H9 (cell line): ENCODE measurements at regions not wholly inside any gene's neighbourhood (a gene's known extent, or its start where the extent isn't known, plus 50 kb on each side); places are given as distances from the start of the nearest gene placed in this dataset.

Experiments used
- DNase-seq: peaks from one replicate; pipeline ENCODE4 v3.0.0-alpha.2; 2017
- H2AFZ ChIP-seq: one replicate; pipeline ENCODE4 v1.6.1; 2013; ENCODE audit warnings: mild to moderate bottlenecking, low read length, control low read depth, moderate library complexity
- H2AK5ac ChIP-seq: 2 replicates; pipeline ENCODE4 v1.6.1; 2013; ENCODE audit warnings: low read length, control low read depth, mixed read lengths; ENCODE audit not compliant: insufficient read length
- H2BK120ac ChIP-seq: one replicate; pipeline ENCODE4 v1.6.1; 2013; ENCODE audit warnings: low read depth, mild to moderate bottlenecking, low read length, control low read depth, inconsistent platforms; ENCODE audit not compliant: poor library complexity, severe bottlenecking
- H2BK12ac ChIP-seq: 2 replicates; pipeline ENCODE4 v1.6.1; 2013; ENCODE audit warnings: low read length, control low read depth, mixed read lengths, low read depth; ENCODE audit not compliant: insufficient read length
- H2BK15ac ChIP-seq: 2 replicates; pipeline ENCODE4 v1.6.1; 2013; ENCODE audit warnings: low read depth, low read length, control low read depth
- H2BK20ac ChIP-seq: one replicate; pipeline ENCODE4 v1.6.1; 2013; ENCODE audit warnings: low read depth, mild to moderate bottlenecking, low read length, control low read depth, inconsistent platforms; ENCODE audit not compliant: poor library complexity, severe bottlenecking
- H2BK5ac ChIP-seq: 2 replicates; pipeline ENCODE4 v1.6.1; 2013; ENCODE audit warnings: low read length, control low read depth, mixed read lengths; ENCODE audit not compliant: insufficient read length
- H3K14ac ChIP-seq: 2 replicates; pipeline ENCODE4 v1.6.1; 2013; ENCODE audit warnings: low read length, control low read depth; ENCODE audit not compliant: insufficient read depth
- H3K18ac ChIP-seq: 2 replicates; pipeline ENCODE4 v1.6.1; 2013; ENCODE audit warnings: low read depth, mild to moderate bottlenecking, mixed read lengths, low read length, control low read depth; ENCODE audit not compliant: insufficient read length
- H3K23ac ChIP-seq: 2 replicates; pipeline ENCODE4 v1.6.1; 2013; ENCODE audit warnings: low read length, control low read depth, mixed read lengths, low read depth; ENCODE audit not compliant: insufficient read length
- H3K23me2 ChIP-seq: 2 replicates; pipeline ENCODE4 v1.6.1; 2013; ENCODE audit warnings: low read depth, mild to moderate bottlenecking, mixed read lengths, low read length, control low read depth; ENCODE audit not compliant: insufficient read length, poor library complexity, severe bottlenecking
- H3K27ac ChIP-seq: 2 replicates; pipeline ENCODE4 v1.5.1; 2013; ENCODE audit warnings: low read length, control low read depth, mixed read lengths, low read depth; ENCODE audit not compliant: insufficient read length
- H3K27me3 ChIP-seq: 2 replicates; pipeline ENCODE4 v1.6.1; 2013; ENCODE audit warnings: low read length, control low read depth, inconsistent platforms; ENCODE audit not compliant: insufficient read depth
- H3K4ac ChIP-seq: 2 replicates; pipeline ENCODE4 v1.6.1; 2013; ENCODE audit warnings: low read depth, mild to moderate bottlenecking, control low read depth, inconsistent platforms, low read length, moderate library complexity
- H3K4me1 ChIP-seq: 2 replicates; pipeline ENCODE4 v1.6.1; 2013; ENCODE audit warnings: low read length, control low read depth, inconsistent platforms; ENCODE audit not compliant: insufficient read depth
- H3K4me2 ChIP-seq: 2 replicates; pipeline ENCODE4 v1.6.1; 2013; ENCODE audit warnings: low read length, control low read depth, mixed read lengths; ENCODE audit not compliant: insufficient read length, insufficient read depth
- H3K56ac ChIP-seq: 2 replicates; pipeline ENCODE4 v1.6.1; 2013; ENCODE audit warnings: low read depth, mild to moderate bottlenecking, mixed read lengths, low read length, control low read depth; ENCODE audit not compliant: insufficient read length
- H3K79me1 ChIP-seq: 2 replicates; pipeline ENCODE4 v1.6.1; 2013; ENCODE audit warnings: low read depth, mild to moderate bottlenecking, moderate library complexity, low read length, control low read depth, inconsistent platforms; ENCODE audit not compliant: insufficient read depth, poor library complexity, severe bottlenecking
- H3K79me2 ChIP-seq: 2 replicates; pipeline ENCODE4 v1.6.1; 2013; ENCODE audit warnings: low read length, control low read depth, inconsistent platforms; ENCODE audit not compliant: insufficient read depth
- H3K9ac ChIP-seq: 2 replicates; pipeline ENCODE4 v1.6.1; 2013; ENCODE audit warnings: low read length, control low read depth, mixed read lengths; ENCODE audit not compliant: insufficient read length; ENCODE audit errors: extremely low read depth
- H3K9me3 ChIP-seq: one replicate; pipeline ENCODE4 v1.6.1; 2013; ENCODE audit warnings: low read depth, low read length, inconsistent platforms; ENCODE audit not compliant: control insufficient read depth
- H3T11ph ChIP-seq: one replicate; pipeline ENCODE4 v1.6.1; 2013; ENCODE audit warnings: mild to moderate bottlenecking, low read length, control low read depth, inconsistent platforms
- H4K20me1 ChIP-seq: one replicate; pipeline ENCODE4 v1.6.1; 2013; ENCODE audit not compliant: control insufficient read depth, insufficient read length, insufficient read depth
- H4K5ac ChIP-seq: 2 replicates; pipeline ENCODE4 v1.6.1; 2013; ENCODE audit warnings: low read depth, mild to moderate bottlenecking, mixed read lengths, low read length, control low read depth; ENCODE audit not compliant: insufficient read length
- H4K8ac ChIP-seq: replicated peaks from 2 replicates; pipeline ENCODE4 v1.6.1; 2013; ENCODE audit warnings: low read length, control low read depth, mixed read lengths, low read depth; ENCODE audit not compliant: insufficient read length
- H4K91ac ChIP-seq: 2 replicates; pipeline ENCODE4 v1.6.1; 2013; ENCODE audit warnings: low read depth, mild to moderate bottlenecking, moderate library complexity, mixed read lengths, low read length, control low read depth; ENCODE audit not compliant: insufficient read length
- H3K27ac Mint-ChIP-seq, 3 experiments: 2 replicates in 2 of 3; 3 replicates in 1 of 3; pipeline ENCODE4 v1.8.0; 2020 to 2021; ENCODE audit warnings: mixed read lengths in 3 of 3, mild to moderate bottlenecking in 1 of 3, moderate library complexity in 1 of 3
- H3K27me3 Mint-ChIP-seq: 2 replicates; pipeline ENCODE4 v1.8.0; 2021; ENCODE audit warnings: low read depth, mild to moderate bottlenecking, moderate library complexity, mixed read lengths
- H3K36me3 Mint-ChIP-seq, 3 experiments: 2 replicates in 2 of 3; 3 replicates in 1 of 3; pipeline ENCODE4 v1.8.0; 2020 to 2021; ENCODE audit warnings: low read depth in 3 of 3, mixed read lengths in 3 of 3; ENCODE audit not compliant: insufficient read depth in 1 of 3
- H3K4me1 Mint-ChIP-seq, 2 experiments: 2 replicates each; pipeline ENCODE4 v1.8.0; 2020; ENCODE audit warnings: mixed read lengths in 2 of 2
- H3K4me3 Mint-ChIP-seq, 2 experiments: 2 replicates in 1 of 2; 3 replicates in 1 of 2; pipeline ENCODE4 v1.8.0; 2020 to 2021; ENCODE audit warnings: mild to moderate bottlenecking in 2 of 2, mixed read lengths in 2 of 2, moderate library complexity in 1 of 2
- H3K9me3 Mint-ChIP-seq, 2 experiments: 2 replicates in 1 of 2; 3 replicates in 1 of 2; pipeline ENCODE4 v1.8.0; 2020; ENCODE audit warnings: mild to moderate bottlenecking in 2 of 2, mixed read lengths in 2 of 2, moderate library complexity in 1 of 2
- CTCF ChIP-seq: fragments of 200-600 bp; sonication (generic); conservative IDR thresholded peaks from 3 replicates; pipeline ENCODE4 v1.8.0; 2021; ENCODE audit warnings: antibody characterized with exemption, mild to moderate bottlenecking
- WGBS: extraction: QIAGEN DNeasy Blood & Tissue Kit; methylation state at CpG from one replicate; pipeline ENCODE4 v1.1.7; 2013; ENCODE audit warnings: missing lambda C conversion rate, low lambda C conversion rate, mixed read lengths; ENCODE audit not compliant: insufficient read length; ENCODE audit errors: extremely low coverage; 5-methylcytosine and 5-hydroxymethylcytosine counted together

GRCh38 chr13:110965755-110966134 is 50.9 kb upstream of the ANKRD10 start:
- H3K9me3 ChIP-seq = peaks cover 23% of the 10 kb centered on the region
- TF ChIP-seq CTCF = no peak
- H3K36me3 Mint-ChIP-seq = peaks cover 5 to 28% (median 15%) of the 10 kb centered on the region in 3 experiments

More at GRCh38 chr13:110965755-110966134, 50.9 kb upstream of the ANKRD10 start:
- no peak overlapping the region for H2BK15ac ChIP-seq
- H3K56ac ChIP-seq = no peak overlapping the region
- no peak overlapping the region for H4K5ac ChIP-seq
- H3K79me2 ChIP-seq = no peaks in the 10 kb centered on the region
- H3K9ac ChIP-seq = no peak overlapping the region
- H3K18ac ChIP-seq = no peak overlapping the region
- no peak overlapping the region for H2BK5ac ChIP-seq
- H3K27ac ChIP-seq = no peak overlapping the region
- no peak overlapping the region for H3K23ac ChIP-seq
- no peak overlapping the region for H3K4me2 ChIP-seq
- no peak overlapping the region for H4K8ac ChIP-seq
- no CpG with 5 or more reads among the region's 8 CpGs for WGBS
- H3K4me3 Mint-ChIP-seq = no peak overlapping the region
- no peak overlapping the region for H2BK12ac ChIP-seq
- no peak overlapping the region for H3T11ph ChIP-seq
- no peaks in the 10 kb centered on the region for H3K4me1 ChIP-seq
- H3K4me1 Mint-ChIP-seq = peaks cover 0 to 4% of the 10 kb centered on the region in 2 experiments; a peak in 2 of 4 replicates
- H3K27me3 Mint-ChIP-seq = peaks cover 3% of the 10 kb centered on the region
- no peak overlapping the region for H2AFZ ChIP-seq
- H3K27me3 ChIP-seq = no peaks in the 10 kb centered on the region
- no peak for DNase-seq
- H2BK120ac ChIP-seq = no peak overlapping the region
- no peak overlapping the region for H4K91ac ChIP-seq
- H3K79me1 ChIP-seq = no peaks in the 10 kb centered on the region
- H3K27ac Mint-ChIP-seq = no peak overlapping the region
- H3K9me3 Mint-ChIP-seq = peaks cover 43 to 48% of the 10 kb centered on the region in 2 experiments
- H3K23me2 ChIP-seq = no peaks in the 10 kb centered on the region
- H3K4ac ChIP-seq = no peak overlapping the region
- H3K14ac ChIP-seq = no peak overlapping the region
- H2BK20ac ChIP-seq = no peak overlapping the region
- H4K20me1 ChIP-seq = no peaks in the 10 kb centered on the region
- no peak overlapping the region for H2AK5ac ChIP-seq
